ENCODE measurements at regions not wholly inside any gene's neighbourhood (a gene's known extent, or its start where the extent isn't known, plus 50 kb on each side); places are given as distances from the start of the nearest gene placed in this dataset.
"Not testable (repeated sequence)": the region's sequence is repeated elsewhere in the genome, so short reads cannot be mapped to it uniquely, and the experiment has no call there.

GRCh38 chr14:103239751-103240150 is 94.3 kb upstream of the EIF5 start:
- peaks cover 25% of the 10 kb centered on the region for H3K9me3 Mint-ChIP-seq
- CTCF ChIA-PET, result no interaction called here
- H3K27ac Mint-ChIP-seq, result no peak overlapping the region
- H3K4me3 Mint-ChIP-seq, result no peak overlapping the region
- H3K4me1 Mint-ChIP-seq (ENCODE audit: low read depth), result no peaks in the 10 kb centered on the region
- DNase-seq, result no peak
- no peaks in the 10 kb centered on the region for H3K36me3 Mint-ChIP-seq (ENCODE audit: low read depth)
- peaks cover 21% of the 10 kb centered on the region for H3K27me3 Mint-ChIP-seq (ENCODE audit: low read depth)
- intact Hi-C loops (cut with micrococcal nuclease), result no loop called here

DNA sequence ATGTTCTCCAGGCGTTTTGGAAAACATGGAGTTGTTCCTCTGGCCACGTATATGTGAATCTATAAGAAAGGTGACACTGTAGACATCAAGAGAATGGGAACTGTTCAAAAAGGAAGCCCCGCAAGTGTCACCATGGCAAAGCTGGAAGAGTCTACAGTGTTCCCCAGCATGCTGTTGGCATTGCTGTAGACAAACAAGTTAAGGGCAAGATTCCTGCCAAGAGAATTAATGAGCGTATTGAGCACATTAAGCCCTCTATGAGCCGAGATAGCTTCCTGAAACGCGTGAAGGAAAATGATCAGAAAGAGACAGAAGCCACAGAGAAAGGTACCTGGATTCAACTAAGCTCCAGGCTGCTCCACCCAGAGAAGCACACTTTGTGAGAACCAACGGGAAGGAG is 92.5 kb upstream of the EIF5 start:
- H3K9me3 Mint-ChIP-seq, result peaks cover 25% of the 10 kb centered on the region
- CTCF ChIA-PET, result no interaction called here
- DNase-seq, result no peak
- H3K4me1 Mint-ChIP-seq (ENCODE audit: low read depth), result no peaks in the 10 kb centered on the region
- H3K36me3 Mint-ChIP-seq (ENCODE audit: low read depth), result no peaks in the 10 kb centered on the region
- no peak overlapping the region for H3K4me3 Mint-ChIP-seq
- H3K27me3 Mint-ChIP-seq (ENCODE audit: low read depth), result peaks cover 24% of the 10 kb centered on the region
- H3K27ac Mint-ChIP-seq, result no peak overlapping the region
- intact Hi-C loops (cut with micrococcal nuclease), result no loop called here

DNA sequence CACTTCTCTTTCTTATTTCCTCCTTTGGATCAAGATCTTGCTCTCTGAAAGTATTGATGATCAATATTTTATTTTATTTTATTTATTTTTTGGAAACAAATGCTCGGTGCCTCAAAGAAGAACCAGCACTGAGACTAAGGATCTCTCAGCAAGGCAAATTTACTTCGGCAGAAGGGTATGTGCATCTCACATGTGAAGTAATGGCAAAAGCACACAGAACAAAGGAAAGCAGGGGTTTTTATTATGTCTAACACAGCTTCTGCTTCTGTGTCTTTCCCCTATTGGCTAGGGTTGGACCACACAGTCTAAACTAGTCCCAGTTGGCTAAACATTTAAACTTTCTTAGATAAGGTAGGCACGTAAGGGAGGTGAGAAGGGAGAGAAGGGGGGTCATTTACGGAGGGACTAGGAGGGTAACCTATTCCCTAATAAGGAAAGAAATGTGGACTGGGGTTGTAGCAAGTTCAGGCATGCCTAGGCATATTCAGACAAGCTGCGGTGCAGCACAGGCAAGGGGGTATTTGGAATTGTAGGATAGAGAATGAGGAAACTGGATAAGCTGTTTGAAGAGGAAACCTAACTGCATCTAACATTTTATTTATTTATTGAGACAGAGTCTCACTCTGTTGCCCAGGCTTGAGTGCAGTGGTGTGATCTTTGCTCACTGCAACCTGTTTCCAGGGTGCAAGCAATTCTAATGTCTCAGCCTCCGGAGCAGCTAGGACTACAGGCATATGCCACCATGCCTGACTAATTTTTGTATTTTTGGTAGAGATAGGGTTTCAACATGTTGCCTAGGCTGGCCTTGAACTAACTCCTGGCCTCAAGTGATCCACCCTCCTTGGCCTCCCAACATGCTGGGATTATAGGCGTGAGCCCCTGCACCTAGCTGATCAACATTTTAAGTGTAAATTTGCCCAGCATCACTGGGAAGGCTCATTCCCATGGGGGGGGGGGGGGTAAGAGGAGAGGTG is 90.0 kb upstream of the EIF5 start:
- CTCF ChIA-PET, result interaction anchor here (0.7 kb wide), 1 partner anchor 42 kb away, joined by 3 read pairs; no protein-coding TSS in a partner anchor
- Mint-ChIP-seq H3K9me3 (peaks cover 7% of the 10 kb centered on the region), H3K4me3 (no peak overlapping the region), H3K4me1 (ENCODE audit: low read depth) (no peaks in the 10 kb centered on the region), H3K27ac (no peak overlapping the region), H3K36me3 (ENCODE audit: low read depth) (no peaks in the 10 kb centered on the region), H3K27me3 (ENCODE audit: low read depth) (peaks cover 28% of the 10 kb centered on the region)
- no peak for DNase-seq
- intact Hi-C loops (cut with micrococcal nuclease), result no loop called here

DNA sequence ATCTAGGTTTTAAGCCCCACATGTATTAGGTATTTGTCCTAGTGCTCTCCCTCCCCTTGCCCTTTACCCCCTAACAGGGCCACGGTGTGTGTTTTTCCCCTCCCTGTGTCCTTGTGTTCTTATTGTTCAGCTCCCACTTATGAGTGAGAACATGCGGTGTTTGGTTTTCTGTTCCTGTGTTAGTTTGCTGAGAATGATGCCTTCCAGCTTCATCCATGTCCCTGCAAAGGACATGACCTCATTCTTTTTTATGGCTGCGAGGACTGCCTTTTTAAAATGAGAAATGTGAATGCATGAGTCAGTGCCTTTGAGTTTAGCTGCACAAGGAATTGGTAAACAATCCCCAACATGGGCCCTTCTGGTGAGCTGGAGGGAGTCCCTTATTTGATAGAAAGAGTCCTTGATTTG is 88.4 kb upstream of the EIF5 start:
- CTCF ChIA-PET, result interaction anchor here (1.2 kb wide), 1 partner anchor 31 kb away, joined by 6 read pairs; no protein-coding TSS in a partner anchor
- H3K9me3 Mint-ChIP-seq; H3K4me3 Mint-ChIP-seq; intact Hi-C loops (cut with micrococcal nuclease); H3K4me1 Mint-ChIP-seq (ENCODE audit: low read depth); H3K36me3 Mint-ChIP-seq (ENCODE audit: low read depth); H3K27ac Mint-ChIP-seq; DNase-seq: not testable (repeated sequence)
- peaks cover 28% of the 10 kb centered on the region for H3K27me3 Mint-ChIP-seq (ENCODE audit: low read depth)

DNA sequence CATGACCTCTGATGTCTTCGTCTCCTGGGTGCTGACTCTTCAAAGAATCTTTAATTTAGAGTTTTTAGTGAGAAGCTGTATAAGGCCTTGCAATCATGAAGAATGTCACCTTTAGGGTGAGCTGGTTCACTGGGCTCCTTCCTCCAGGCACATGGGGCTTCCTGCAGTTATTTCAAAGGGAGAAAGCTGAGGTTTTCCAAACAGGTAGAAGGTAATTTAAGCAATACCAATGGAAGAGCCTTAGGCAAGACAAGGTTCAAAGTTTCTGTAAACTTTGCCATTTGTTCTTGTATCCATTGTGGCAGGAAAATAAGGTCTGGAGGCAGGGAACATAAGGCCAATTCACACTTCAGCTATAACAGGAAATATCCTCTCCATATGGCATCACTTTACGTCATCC is 88.0 kb upstream of the EIF5 start:
- intact Hi-C loops (cut with micrococcal nuclease), result no loop called here
- DNase-seq, result no peak
- Mint-ChIP-seq H3K9me3 (no peaks in the 10 kb centered on the region), H3K27ac (no peak overlapping the region), H3K36me3 (ENCODE audit: low read depth) (no peaks in the 10 kb centered on the region), H3K27me3 (ENCODE audit: low read depth) (peaks cover 29% of the 10 kb centered on the region), H3K4me1 (ENCODE audit: low read depth) (no peaks in the 10 kb centered on the region), H3K4me3 (no peak overlapping the region)
- CTCF ChIA-PET, result no interaction called here

- H3K36me3 Mint-ChIP-seq (ENCODE audit: low read depth), result no peaks in the 10 kb centered on the region
- CTCF ChIA-PET, result interaction anchor here (0.6 kb wide), 2 partner anchors 466 to 701 kb away, joined by 3 read pairs; no protein-coding TSS in a partner anchor
- no peak overlapping the region for H3K27ac Mint-ChIP-seq
- H3K4me1 Mint-ChIP-seq (ENCODE audit: low read depth), result no peaks in the 10 kb centered on the region
- DNase-seq, result no peak
- intact Hi-C loops (cut with micrococcal nuclease), result no loop called here
- H3K27me3 Mint-ChIP-seq (ENCODE audit: low read depth), result peaks cover 29% of the 10 kb centered on the region
- H3K4me3 Mint-ChIP-seq, result no peak overlapping the region
- no peaks in the 10 kb centered on the region for H3K9me3 Mint-ChIP-seq
Observed at GRCh38 chr14:103247169-103247606, 86.8 kb upstream of the EIF5 start.

DNA sequence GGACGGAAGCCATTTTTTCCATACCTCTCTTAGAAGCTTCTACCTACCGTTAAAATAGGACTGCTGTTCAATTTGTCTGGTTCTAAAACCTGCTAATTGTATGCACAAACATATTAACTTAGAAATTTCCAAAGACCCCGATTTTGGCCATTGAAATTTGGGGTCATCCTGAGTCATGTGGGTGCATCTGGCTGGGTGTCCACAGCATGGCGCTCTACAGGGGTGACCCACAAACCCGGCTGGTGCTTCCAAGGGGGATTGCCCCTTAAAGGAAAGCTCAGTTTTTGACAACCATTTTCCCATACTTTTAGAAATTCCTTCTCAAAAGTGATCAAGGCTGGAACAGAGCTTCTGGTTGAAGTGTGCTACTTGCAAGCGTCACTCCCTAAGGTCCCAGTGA is 83.9 kb upstream of the EIF5 start:
- CTCF ChIA-PET, result interaction anchor here (0.6 kb wide), 1 partner anchor 119 kb away, joined by 6 read pairs; no protein-coding TSS in a partner anchor
- no peaks in the 10 kb centered on the region for H3K9me3 Mint-ChIP-seq
- H3K4me1 Mint-ChIP-seq (ENCODE audit: low read depth), result no peaks in the 10 kb centered on the region
- H3K27ac Mint-ChIP-seq, result no peak overlapping the region
- H3K4me3 Mint-ChIP-seq, result no peak overlapping the region
- no peaks in the 10 kb centered on the region for H3K36me3 Mint-ChIP-seq (ENCODE audit: low read depth)
- intact Hi-C loops (cut with micrococcal nuclease), result no loop called here
- no peak for DNase-seq
- peaks cover 14% of the 10 kb centered on the region for H3K27me3 Mint-ChIP-seq (ENCODE audit: low read depth)

GRCh38 chr14:103250874-103251273 is 83.2 kb upstream of the EIF5 start:
- Mint-ChIP-seq H3K36me3 (ENCODE audit: low read depth) (no peaks in the 10 kb centered on the region), H3K9me3 (no peaks in the 10 kb centered on the region), H3K27ac (no peak overlapping the region), H3K4me3 (no peak overlapping the region), H3K27me3 (ENCODE audit: low read depth) (peaks cover 10% of the 10 kb centered on the region), H3K4me1 (ENCODE audit: low read depth) (no peaks in the 10 kb centered on the region)
- DNase-seq, result no peak
- intact Hi-C loops (cut with micrococcal nuclease), result no loop called here
- CTCF ChIA-PET, result no interaction called here

DNA sequence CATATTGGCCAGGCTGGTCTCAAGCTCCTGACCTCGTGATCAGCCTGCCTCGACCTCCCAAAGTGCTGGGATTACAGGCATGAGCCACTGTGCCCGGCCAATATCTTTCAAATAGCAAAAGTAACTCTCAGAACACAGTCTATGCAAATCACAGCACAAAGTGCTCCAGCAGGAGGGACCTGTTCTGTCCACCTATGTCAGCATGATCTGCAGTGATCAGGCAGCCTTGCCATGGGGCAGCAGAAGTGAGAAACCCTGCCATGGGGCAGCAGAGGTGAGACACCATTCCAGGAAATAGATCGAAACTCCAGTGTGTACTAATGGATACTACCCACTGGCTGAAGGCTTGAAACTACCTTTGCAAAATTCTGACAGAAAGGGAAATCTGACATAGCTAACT is 78.5 kb upstream of the EIF5 start:
- H3K4me3 Mint-ChIP-seq, result no peak overlapping the region
- H3K4me1 Mint-ChIP-seq (ENCODE audit: low read depth), result peaks cover 2% of the 10 kb centered on the region
- peaks cover 5% of the 10 kb centered on the region for H3K27me3 Mint-ChIP-seq (ENCODE audit: low read depth)
- no peak overlapping the region for H3K27ac Mint-ChIP-seq
- no peak for DNase-seq
- no peaks in the 10 kb centered on the region for H3K36me3 Mint-ChIP-seq (ENCODE audit: low read depth)
- no peaks in the 10 kb centered on the region for H3K9me3 Mint-ChIP-seq
- CTCF ChIA-PET, result no interaction called here
- intact Hi-C loops (cut with micrococcal nuclease), result no loop called here

DNA sequence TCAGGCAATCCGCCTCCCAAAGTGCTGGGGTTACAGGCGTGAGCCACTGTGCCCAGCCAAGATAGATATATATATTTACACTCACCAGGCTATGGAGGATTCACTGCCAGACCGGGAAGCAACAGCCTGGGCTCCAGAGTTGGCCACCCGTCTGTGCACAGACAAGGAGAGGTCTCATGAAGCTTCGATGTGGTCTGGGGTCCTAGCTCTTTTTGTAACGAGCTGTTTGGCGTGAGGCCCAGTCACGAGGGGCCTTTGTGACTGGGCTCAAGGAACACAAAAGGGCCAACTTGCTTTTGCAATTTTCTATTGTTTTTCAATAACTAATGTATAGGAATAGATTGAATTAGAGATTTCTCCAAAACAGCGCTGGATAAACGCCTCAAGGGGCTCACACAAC is 77.6 kb upstream of the EIF5 start:
- no peak overlapping the region for H3K27ac Mint-ChIP-seq
- no peak overlapping the region for H3K4me3 Mint-ChIP-seq
- CTCF ChIA-PET, result no interaction called here

DNA sequence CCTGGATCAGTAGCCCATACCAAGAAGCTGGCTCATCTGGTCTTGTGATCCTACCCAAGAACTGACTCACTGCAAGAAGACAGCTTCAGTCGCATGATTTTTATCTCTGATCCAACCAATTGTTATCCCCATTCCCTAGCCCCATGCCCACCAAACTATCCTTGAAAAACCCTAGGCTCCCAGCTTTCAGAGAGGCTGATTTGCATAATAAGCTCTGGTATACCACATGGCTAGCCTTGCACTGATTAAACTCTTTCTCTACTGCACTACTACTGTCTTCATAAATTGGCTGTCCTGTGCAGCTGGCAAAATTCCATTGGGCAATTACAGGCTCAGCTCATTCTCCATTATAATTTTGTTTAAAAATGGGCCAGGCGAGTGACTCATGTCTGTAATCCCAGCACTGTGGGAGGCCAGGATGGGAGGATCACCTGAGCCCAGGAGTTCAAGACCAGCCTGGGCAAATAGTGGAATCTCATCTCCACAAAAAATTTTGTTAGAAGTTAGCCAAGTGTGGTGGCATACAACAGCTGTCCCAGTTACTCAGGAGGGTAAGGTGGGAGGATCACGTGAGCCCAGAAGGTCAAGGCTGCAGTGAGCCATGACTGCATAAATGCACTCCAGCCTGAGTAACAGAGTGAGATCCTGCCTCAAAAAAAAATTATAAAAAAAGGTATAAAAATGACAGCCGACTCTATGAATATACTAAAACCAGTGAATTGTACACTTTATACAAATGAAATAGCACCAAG is 76.7 kb upstream of the EIF5 start:
- H3K36me3 Mint-ChIP-seq (ENCODE audit: low read depth), result no peaks in the 10 kb centered on the region
- peaks cover 7% of the 10 kb centered on the region for H3K4me1 Mint-ChIP-seq (ENCODE audit: low read depth)
- peaks cover 4% of the 10 kb centered on the region for H3K27me3 Mint-ChIP-seq (ENCODE audit: low read depth)
- DNase-seq, result no peak
- no peak overlapping the region for H3K4me3 Mint-ChIP-seq
- CTCF ChIA-PET, result interaction anchor here (0.6 kb wide), 1 partner anchor 826 kb away, joined by 3 read pairs; no protein-coding TSS in a partner anchor
- H3K9me3 Mint-ChIP-seq, result no peaks in the 10 kb centered on the region
- no peak overlapping the region for H3K27ac Mint-ChIP-seq
- intact Hi-C loops (cut with micrococcal nuclease), result no loop called here

More for the DNA sequence above, 77.6 kb upstream of the EIF5 start:
- no peaks in the 10 kb centered on the region for H3K27me3 Mint-ChIP-seq (ENCODE audit: low read depth)
- DNase-seq, result no peak
- intact Hi-C loops (cut with micrococcal nuclease), result no loop called here
- H3K36me3 Mint-ChIP-seq (ENCODE audit: low read depth), result no peaks in the 10 kb centered on the region
- H3K9me3 Mint-ChIP-seq, result no peaks in the 10 kb centered on the region
- peaks cover 7% of the 10 kb centered on the region for H3K4me1 Mint-ChIP-seq (ENCODE audit: low read depth)

- no peak for DNase-seq
- Mint-ChIP-seq H3K9me3 (no peaks in the 10 kb centered on the region), H3K27me3 (ENCODE audit: low read depth) (peaks cover 6% of the 10 kb centered on the region), H3K36me3 (ENCODE audit: low read depth) (no peaks in the 10 kb centered on the region), H3K4me3 (no peak overlapping the region), H3K27ac (no peak overlapping the region), H3K4me1 (ENCODE audit: low read depth) (peaks cover 7% of the 10 kb centered on the region)
- CTCF ChIA-PET, result no interaction called here
- intact Hi-C loops (cut with micrococcal nuclease), result no loop called here
Observed at GRCh38 chr14:103258211-103258610, 75.8 kb upstream of the EIF5 start.
